NK-92 treated with Interleukin-12 subunit alpha and Interleukin-12 subunit beta, amount 100 ng/mL, for 24 hours (cell line): ENCODE measurements at regions not wholly inside any gene's neighbourhood (a gene's known extent, or its start where the extent isn't known, plus 50 kb on each side); places are given as distances from the start of the nearest gene placed in this dataset.
"Not testable (repeated sequence)": the region's sequence is repeated elsewhere in the genome, so short reads cannot be mapped to it uniquely, and the experiment has no call there.

Source experiments
- DNase-seq: peaks from one replicate; lab custom pipeline; 2025; lab: John Stamatoyannopoulos, UW

DNA sequence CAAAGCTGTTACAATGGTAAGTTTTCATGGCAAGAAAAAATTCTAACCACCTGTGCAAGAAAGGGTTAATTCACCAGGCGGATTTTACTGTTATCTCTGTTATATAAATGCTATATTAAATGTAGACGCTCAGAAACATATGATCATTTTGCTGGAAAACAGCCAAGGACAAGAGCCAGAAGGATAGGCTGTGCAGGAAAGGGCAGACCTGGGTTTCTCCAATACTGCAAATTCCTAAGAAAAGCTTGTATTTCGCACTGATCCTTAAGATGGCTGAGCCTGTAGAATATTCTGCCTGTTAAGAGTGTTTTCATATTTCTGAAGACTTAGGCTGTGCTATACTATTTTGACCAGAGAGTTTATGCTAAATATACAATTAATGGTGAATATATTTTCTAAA, 564.1 kb upstream of the KCND2 start:
- DNase-seq = no peak

DNA sequence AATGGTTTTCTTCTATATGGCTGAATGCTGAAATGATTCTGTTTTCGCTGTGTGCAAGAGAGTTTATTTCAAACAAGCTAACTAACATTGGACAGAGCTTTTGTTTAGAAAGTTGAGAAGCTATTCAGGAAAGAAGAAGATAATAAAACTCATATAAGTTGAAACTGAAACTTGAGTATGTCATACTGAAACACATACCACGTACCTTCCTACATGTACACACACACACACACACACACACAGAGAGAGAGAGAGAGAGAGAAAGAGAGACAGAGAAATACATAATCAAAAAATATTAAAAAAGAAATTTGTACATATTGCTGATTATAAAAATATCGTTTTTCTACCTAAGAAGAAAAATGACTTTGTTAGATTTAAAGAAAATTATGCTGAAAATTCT, 561.9 kb upstream of the KCND2 start:
- no peak for DNase-seq

GRCh38 chr7:119712886-119713462, 560.0 kb upstream of the KCND2 start:
- DNase-seq = no peak

GRCh38 chr7:119713606-119714005, 559.4 kb upstream of the KCND2 start:
- no peak for DNase-seq

- DNase-seq = no peak
Observed at GRCh38 chr7:119720541-119720940, 552.4 kb upstream of the KCND2 start.

DNA sequence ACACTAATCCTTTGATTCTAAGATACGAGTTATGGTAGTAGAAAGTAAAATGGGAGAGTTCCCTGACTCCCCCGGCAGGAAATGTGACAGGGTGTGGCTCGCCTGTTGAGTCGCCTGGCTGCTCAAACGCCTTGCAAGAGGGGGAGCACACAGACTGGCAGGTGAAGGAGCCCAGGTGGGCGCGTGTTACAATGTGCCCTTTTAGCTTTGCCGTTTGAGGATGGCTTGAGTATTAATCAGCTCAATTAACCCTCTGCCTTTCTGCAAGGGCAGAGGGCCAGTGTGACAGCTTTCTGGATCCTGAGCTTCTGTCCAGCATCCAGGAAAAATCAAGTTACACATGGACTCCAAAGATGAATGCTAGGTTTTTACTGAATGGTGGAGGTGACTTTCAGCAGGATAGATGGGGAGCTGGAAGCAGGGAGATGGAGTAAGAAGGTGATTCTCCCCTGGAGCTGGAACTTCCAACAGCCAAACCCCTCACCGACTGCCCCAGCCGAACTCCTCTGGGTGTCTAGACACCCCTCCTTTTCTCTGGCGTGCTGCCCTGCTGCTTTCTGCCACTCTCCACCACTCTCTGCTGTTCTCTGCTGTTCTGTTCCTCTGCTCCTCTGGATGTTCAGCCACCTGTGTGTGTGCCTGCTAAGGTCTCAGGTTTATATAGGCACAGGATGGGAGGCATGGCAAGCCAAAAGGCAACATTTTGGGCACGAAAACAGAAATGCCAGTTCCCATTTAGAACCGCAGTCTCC, 548.8 kb upstream of the KCND2 start:
- no peak for DNase-seq

DNA sequence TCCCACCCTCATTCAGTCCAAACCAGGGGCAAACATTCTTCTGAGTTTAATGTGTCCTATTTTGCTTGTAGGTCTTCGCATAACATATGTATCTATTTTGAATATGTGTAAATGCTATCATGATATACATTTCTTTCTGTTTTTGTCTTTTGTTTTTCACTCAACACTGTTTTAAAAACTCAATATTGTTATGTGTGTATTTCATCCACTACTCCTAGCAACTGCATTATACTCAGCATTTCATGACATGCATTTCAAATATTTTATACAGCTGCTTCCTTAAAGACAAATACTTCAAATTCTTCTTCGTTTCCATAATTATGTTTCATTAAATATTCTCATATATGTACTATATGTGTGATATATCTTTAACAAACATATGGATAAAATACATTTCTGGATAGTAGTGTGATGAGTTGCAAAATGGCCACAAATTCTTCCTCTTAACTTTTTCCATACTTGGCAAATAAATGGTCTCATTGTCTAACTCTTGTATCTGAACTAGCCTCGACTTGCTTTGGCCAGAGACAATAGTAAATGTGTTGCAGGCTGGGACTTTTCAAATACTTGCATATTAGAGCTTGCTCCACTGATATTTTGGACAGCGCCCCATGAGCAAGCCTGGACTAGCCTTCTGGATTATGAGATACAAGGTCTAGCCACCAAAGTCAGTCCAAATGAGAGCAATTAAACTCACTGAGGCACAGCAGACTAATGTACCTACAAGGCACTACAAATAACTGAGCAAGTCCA, 539.7 kb upstream of the KCND2 start:
- no peak for DNase-seq

- no peak for DNase-seq
Observed at GRCh38 chr7:119737390-119737789, 535.6 kb upstream of the KCND2 start.

GRCh38 chr7:119745280-119745679, 527.7 kb upstream of the KCND2 start:
- not testable (repeated sequence) for DNase-seq

DNA sequence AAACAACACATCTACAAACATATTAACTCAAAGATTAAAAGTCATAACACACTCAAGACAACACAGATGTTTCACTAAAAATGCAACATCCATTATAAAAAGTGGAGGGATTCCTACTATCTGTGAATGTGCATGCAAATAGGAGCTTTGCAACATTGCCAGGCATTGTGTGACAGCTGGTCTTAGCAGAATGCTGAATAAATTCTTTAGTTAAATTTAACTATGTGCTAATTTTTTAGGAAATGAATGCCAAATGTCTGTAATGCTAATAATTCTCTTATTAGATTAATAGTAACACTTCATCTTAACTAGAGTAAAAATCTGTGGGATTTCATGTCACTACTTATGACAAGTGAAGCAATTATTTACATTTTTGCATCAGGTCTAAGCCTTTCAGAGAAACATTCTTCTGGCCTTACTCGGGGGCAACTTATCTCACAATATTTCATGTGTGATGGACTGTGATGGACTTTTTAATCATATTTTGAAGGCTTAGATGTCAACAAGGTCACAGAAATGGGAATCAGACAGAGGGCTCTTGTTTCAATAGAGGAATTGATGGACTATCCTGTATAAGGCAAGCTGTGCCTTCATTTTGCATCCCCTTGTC, 524.6 kb upstream of the KCND2 start:
- DNase-seq = no peak

GRCh38 chr7:119748991-119749390, 524.0 kb upstream of the KCND2 start:
- no peak for DNase-seq

DNA sequence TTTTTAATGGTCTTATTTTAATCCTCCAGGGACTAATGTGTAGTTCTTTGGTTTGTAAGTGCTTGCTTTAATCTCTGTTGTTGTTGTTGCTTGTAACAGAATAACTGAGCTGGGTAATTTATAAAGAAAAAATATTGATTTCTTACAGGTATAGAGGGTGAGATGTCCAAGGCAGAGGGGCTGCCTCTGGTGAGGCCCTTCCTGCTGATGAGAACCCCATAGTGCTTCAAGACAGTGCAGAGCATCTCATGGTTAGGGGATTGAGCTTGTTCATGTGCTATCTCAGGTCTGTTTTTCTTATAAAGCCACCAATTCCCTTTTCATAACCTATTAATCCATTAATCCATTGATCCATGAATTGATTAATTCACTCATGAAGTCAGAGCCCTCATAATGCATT, 516.3 kb upstream of the KCND2 start:
- no peak for DNase-seq

- no peak for DNase-seq
Observed at GRCh38 chr7:119758254-119758653, 514.7 kb upstream of the KCND2 start.

DNA sequence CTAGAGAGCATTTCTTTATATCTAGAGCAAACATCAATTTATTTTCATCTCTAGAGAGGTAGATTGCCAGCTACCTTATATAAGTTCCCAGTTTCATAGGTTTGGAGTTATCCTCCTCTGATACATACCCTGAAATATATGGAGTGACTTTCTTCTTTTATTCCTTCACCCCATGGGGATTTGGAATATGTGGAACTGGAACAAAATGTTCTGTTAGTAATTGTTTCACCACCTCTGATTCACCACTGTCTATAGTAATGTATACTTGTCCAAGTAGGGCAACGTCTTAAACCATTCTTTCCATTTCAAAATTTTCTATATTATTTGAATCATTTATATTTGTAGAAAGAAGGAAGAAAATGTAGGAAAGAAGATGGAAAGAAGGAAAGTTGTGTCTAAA, 511.2 kb upstream of the KCND2 start:
- DNase-seq = no peak

DNA sequence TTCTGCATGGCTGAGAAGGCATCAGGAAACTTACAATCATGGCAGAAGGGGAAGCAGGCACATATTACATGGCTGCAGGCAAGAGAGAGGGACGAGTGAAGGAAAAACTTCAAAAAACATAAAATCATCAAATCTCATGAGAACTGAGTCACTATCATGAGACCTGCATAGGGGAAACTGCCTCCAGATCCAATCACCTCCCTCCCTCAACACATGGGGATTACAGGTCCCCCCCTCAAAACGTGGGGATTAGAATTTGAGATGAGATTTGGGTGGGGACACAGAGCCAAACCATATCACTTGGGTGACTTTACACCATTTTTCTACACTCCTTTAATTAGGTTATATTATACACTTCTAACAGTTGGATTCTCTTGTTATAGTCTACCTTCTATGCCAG, 490.7 kb upstream of the KCND2 start:
- no peak for DNase-seq

DNA sequence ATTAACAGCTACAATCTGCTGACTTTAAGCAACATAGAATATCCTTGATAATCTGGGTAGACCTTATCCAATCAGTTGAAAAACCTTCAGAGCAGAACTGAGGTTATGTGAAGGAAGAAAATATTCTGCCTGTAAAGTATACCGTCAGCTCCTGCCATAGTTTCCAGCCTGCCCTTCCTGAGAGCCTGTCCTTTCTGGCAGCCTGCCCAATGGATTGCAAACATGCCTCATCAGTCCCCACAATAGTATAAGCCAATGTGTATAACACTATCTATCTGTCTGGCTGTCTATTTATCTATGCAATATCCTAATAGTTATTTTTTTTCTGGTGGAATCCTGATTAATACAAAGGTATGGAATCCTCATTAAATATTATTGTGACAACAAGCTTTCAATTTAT, 489.2 kb upstream of the KCND2 start:
- DNase-seq = no peak

DNA sequence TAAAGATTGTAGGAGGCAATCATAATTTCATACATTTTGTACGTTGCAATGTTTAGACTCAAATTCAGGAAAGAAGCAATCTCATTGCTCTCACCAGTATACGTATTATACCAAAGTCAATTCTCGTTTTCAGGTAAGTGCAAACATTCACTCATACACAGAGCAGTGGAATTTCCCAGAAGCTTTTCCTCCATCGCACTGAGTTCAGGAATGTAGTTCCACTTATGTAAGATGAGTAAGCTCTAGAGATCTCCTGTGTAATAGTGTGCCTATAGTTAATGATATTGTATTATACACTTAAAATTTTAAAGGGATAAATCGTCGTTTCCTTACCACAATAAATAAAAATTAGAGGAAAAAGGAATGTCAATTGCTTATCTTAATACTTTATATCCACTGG, 470.8 kb upstream of the KCND2 start:
- DNase-seq = no peak

DNA sequence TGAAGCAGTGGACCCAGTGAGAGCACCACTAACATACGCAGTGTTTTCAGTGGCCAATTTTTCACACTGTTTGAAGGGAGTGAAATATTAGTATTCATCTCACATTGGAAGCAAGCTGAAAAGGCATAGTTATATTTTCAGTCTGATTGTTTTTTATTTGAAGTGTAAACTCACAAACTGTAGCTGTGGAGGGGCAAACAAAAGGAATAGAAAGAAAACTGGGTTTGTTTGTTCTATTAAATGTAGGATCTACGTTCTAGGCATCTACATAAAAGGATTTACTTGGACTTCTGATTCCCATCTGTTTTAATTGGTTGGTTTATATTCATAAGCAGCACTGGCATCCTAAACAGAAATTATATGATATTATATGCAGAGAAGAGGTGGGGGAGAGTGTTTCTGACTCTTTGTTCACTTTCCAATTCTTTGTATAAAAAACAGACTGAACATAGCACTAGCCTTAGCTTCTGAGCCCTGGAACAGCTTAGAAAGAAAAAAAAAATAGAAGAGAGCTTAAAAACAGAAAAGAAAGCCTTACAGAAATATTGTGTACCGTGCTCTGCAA, 447.8 kb upstream of the KCND2 start:
- DNase-seq = no peak

GRCh38 chr7:119826547-119826946, 446.4 kb upstream of the KCND2 start:
- no peak for DNase-seq

GRCh38 chr7:119838444-119838843, 434.5 kb upstream of the KCND2 start:
- no peak for DNase-seq

GRCh38 chr7:119842337-119842736, 430.6 kb upstream of the KCND2 start:
- DNase-seq = no peak

DNA sequence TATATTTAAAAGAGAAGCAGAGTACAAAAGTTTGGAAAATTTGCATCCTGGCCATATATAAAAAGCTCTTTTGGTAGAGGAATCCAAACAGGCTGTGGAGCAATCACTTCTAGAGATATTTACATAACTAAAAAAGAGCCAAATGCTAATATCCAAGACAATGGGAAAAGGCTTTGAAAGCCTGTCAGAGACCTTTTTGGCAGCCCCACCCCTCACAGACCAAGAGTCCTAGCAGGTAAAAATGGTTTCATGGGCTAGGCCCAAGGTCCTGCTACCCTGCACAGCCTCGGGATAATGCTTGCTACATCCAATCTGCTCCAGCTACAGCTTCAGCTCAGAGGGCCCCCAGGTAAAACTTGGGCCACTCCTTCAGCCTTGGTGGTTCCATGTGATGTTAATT, 430.2 kb upstream of the KCND2 start:
- DNase-seq = no peak

DNA sequence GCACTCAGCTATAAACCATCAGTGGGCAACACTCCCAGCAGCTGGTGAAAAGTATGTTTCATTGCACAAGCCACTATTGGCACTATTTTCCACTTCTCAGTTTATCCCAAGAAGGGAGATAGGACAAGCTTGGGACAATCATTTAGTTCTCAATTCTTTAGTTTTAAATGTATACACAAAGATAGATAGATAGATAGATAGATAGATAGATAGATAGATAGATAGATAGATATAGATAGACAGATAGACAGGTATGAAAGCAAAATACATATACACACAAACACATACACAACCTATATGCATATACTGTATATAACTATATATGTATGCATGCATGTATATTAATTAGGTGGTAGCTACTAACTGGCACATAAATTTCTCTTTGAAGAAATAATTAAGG, 411.6 kb upstream of the KCND2 start:
- DNase-seq = no peak
